ENCODE measurements at regions not wholly inside any gene's neighbourhood (a gene's known extent, or its start where the extent isn't known, plus 50 kb on each side); places are given as distances from the start of the nearest gene placed in this dataset.
"Not testable (repeated sequence)": the region's sequence is repeated elsewhere in the genome, so short reads cannot be mapped to it uniquely, and the experiment has no call there.

- not testable (repeated sequence) for DNase-seq
These were observed 269.5 kb downstream of the TCERG1L start for GRCh38 chr10:131042015-131042414.

Measured in CD4-positive, alpha-beta T cell treated with Interferon alpha-2 for 1 hour (primary cell).